ENCODE measurements at regions not wholly inside any gene's neighbourhood (a gene's known extent, or its start where the extent isn't known, plus 50 kb on each side); places are given as distances from the start of the nearest gene placed in this dataset.

GRCh38 chr5:128870373-128870772 lies 94.9 kb upstream of the SLC27A6 start:
- TF ChIP-seq, protein P1, sequence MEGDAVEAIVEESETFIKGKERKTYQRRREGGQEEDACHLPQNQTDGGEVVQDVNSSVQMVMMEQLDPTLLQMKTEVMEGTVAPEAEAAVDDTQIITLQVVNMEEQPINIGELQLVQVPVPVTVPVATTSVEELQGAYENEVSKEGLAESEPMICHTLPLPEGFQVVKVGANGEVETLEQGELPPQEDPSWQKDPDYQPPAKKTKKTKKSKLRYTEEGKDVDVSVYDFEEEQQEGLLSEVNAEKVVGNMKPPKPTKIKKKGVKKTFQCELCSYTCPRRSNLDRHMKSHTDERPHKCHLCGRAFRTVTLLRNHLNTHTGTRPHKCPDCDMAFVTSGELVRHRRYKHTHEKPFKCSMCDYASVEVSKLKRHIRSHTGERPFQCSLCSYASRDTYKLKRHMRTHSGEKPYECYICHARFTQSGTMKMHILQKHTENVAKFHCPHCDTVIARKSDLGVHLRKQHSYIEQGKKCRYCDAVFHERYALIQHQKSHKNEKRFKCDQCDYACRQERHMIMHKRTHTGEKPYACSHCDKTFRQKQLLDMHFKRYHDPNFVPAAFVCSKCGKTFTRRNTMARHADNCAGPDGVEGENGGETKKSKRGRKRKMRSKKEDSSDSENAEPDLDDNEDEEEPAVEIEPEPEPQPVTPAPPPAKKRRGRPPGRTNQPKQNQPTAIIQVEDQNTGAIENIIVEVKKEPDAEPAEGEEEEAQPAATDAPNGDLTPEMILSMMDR (optimal IDR thresholded peaks at IDR 0.05 in 1 of 3, IDR thresholded peaks at IDR 0.05 in 1 of 3, conservative IDR thresholded peaks at IDR 0.05 in 1 of 3; ENCODE audit: extremely low read depth in 1 of 3, insufficient read depth in 2 of 3, low read length in 3 of 3) = no peak
- TF ChIP-seq EZH2 (IDR thresholded peaks at IDR 0.05; ENCODE audit: low read length) = no peak
